Astrocyte (in vitro differentiated cells and primary cell): ENCODE measurements at regions not wholly inside any gene's neighbourhood (a gene's known extent, or its start where the extent isn't known, plus 50 kb on each side); places are given as distances from the start of the nearest gene placed in this dataset.

Experiments
- DNase-seq: peaks from one replicate; pipeline ENCODE4 v3.0.0-alpha.2; 2010; ENCODE audit warnings: low read depth
- FAIRE-seq: peaks from 2 replicates; lab custom pipeline; 2011; peaks lifted over from hg19 to GRCh38; lab: Jason Lieb, UNC
- H2AFZ ChIP-seq: 2 replicates; pipeline ENCODE4 v1.6.0; 2012; ENCODE audit warnings: low read depth, low read length, inconsistent platforms
- H3K27ac ChIP-seq: 2 replicates; pipeline ENCODE4 v1.5.1; 2011; ENCODE audit warnings: low read depth, low read length, inconsistent platforms
- H3K27me3 ChIP-seq: 2 replicates; pipeline ENCODE4 v1.6.0; 2011; ENCODE audit warnings: low read length, inconsistent platforms; ENCODE audit not compliant: insufficient read depth
- H3K36me3 ChIP-seq: 2 replicates; pipeline ENCODE4 v1.5.1; 2011; ENCODE audit warnings: low read length, inconsistent platforms; ENCODE audit not compliant: insufficient read depth
- H3K4me1 ChIP-seq: 2 replicates; pipeline ENCODE4 v1.5.1; 2011; ENCODE audit warnings: low read length, inconsistent platforms; ENCODE audit not compliant: insufficient read depth
- H3K4me2 ChIP-seq: 2 replicates; pipeline ENCODE4 v1.6.0; 2012; ENCODE audit warnings: low read length, inconsistent platforms
- H3K4me3 ChIP-seq: 2 replicates; pipeline ENCODE4 v1.5.1; 2011; ENCODE audit warnings: low read depth, mild to moderate bottlenecking, low read length, inconsistent platforms; ENCODE audit not compliant: insufficient read depth
- H3K79me2 ChIP-seq: 2 replicates; pipeline ENCODE4 v1.6.0; 2012; ENCODE audit warnings: mild to moderate bottlenecking, low read length, inconsistent platforms; ENCODE audit not compliant: insufficient read depth
- H3K9ac ChIP-seq: 2 replicates; pipeline ENCODE4 v1.6.0; 2012; ENCODE audit warnings: mild to moderate bottlenecking, low read length, inconsistent platforms
- H3K9me3 ChIP-seq: 2 replicates; pipeline ENCODE4 v1.5.1; 2012; ENCODE audit warnings: low read depth, mild to moderate bottlenecking, low read length, inconsistent platforms; ENCODE audit not compliant: insufficient read depth
- H4K20me1 ChIP-seq: 2 replicates; pipeline ENCODE4 v1.6.0; 2012; ENCODE audit warnings: low read length, inconsistent platforms; ENCODE audit not compliant: insufficient read depth
- H3K27ac Mint-ChIP-seq: one replicate; pipeline ENCODE4 v1.8.0; 2021; ENCODE audit warnings: mild to moderate bottlenecking, mixed read lengths; ENCODE audit not compliant: unreplicated experiment
- H3K27me3 Mint-ChIP-seq: one replicate; pipeline ENCODE4 v1.8.0; 2021; ENCODE audit warnings: low read depth, mixed read lengths; ENCODE audit not compliant: unreplicated experiment
- H3K36me3 Mint-ChIP-seq: one replicate; pipeline ENCODE4 v1.8.0; 2021; ENCODE audit warnings: low read depth, mixed read lengths; ENCODE audit not compliant: unreplicated experiment
- H3K4me1 Mint-ChIP-seq: one replicate; pipeline ENCODE4 v1.8.0; 2021; ENCODE audit warnings: low read depth, mixed read lengths; ENCODE audit not compliant: unreplicated experiment
- H3K4me3 Mint-ChIP-seq: one replicate; pipeline ENCODE4 v1.8.0; 2021; ENCODE audit warnings: mild to moderate bottlenecking, moderate library complexity, mixed read lengths; ENCODE audit not compliant: unreplicated experiment
- H3K9me3 Mint-ChIP-seq: one replicate; pipeline ENCODE4 v1.8.0; 2021; ENCODE audit warnings: mild to moderate bottlenecking, mixed read lengths; ENCODE audit not compliant: unreplicated experiment
- EZH2 ChIP-seq: IDR thresholded peaks from 2 replicates; pipeline ENCODE4 v1.6.1; 2012; ENCODE audit warnings: mild to moderate bottlenecking, low read length, inconsistent platforms; ENCODE audit not compliant: insufficient read depth
- TF ChIP-seq, protein P1 (sequence below): IDR thresholded peaks from 2 replicates; pipeline ENCODE4 v1.5.1; 2011; ENCODE audit warnings: low read depth, mild to moderate bottlenecking, inconsistent platforms, low read length, moderate library complexity; ENCODE audit not compliant: insufficient read depth

DNA sequence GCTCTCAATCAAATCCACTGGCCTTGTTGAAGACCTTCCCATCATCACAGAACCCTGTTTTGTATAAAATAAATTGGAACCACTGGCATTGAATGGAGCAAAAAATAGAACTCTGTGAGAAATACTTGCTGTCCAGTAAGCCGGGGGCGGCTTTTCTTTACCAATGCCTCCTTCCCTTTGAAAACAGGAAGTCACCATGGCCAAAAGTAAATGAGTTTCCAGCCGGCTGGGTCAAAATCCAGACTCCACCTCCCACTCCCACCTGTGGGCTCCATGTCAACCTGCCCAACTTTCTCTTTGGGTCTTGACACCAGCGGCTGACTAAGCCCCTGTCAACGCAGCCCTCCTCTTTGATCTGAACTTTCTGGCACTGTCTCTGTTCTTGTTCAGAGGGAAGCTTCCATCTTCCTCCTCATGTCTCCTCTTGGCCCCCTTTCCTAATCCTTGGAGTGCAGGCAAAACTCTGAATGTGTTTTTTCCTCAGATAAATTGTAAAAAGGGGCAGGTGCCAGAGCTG, 95.2 kb downstream of the TFAP2C start:
- H3K9ac ChIP-seq: no peak overlapping the region
- no peak overlapping the region for H3K4me3 ChIP-seq
- no peaks in the 10 kb centered on the region for H3K4me1 ChIP-seq
- H3K4me2 ChIP-seq: no peak overlapping the region
- peaks cover 6% of the 10 kb centered on the region for H3K9me3 Mint-ChIP-seq
- H3K36me3 ChIP-seq: no peaks in the 10 kb centered on the region
- FAIRE-seq: no peak
- H3K36me3 Mint-ChIP-seq: no peaks in the 10 kb centered on the region
- no peaks in the 10 kb centered on the region for H3K27me3 ChIP-seq
- no peak overlapping the region for H3K27ac Mint-ChIP-seq
- TF ChIP-seq, protein P1, sequence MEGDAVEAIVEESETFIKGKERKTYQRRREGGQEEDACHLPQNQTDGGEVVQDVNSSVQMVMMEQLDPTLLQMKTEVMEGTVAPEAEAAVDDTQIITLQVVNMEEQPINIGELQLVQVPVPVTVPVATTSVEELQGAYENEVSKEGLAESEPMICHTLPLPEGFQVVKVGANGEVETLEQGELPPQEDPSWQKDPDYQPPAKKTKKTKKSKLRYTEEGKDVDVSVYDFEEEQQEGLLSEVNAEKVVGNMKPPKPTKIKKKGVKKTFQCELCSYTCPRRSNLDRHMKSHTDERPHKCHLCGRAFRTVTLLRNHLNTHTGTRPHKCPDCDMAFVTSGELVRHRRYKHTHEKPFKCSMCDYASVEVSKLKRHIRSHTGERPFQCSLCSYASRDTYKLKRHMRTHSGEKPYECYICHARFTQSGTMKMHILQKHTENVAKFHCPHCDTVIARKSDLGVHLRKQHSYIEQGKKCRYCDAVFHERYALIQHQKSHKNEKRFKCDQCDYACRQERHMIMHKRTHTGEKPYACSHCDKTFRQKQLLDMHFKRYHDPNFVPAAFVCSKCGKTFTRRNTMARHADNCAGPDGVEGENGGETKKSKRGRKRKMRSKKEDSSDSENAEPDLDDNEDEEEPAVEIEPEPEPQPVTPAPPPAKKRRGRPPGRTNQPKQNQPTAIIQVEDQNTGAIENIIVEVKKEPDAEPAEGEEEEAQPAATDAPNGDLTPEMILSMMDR: no peak
- TF ChIP-seq EZH2: no peak
- DNase-seq: no peak
- no peaks in the 10 kb centered on the region for H3K79me2 ChIP-seq
- no peaks in the 10 kb centered on the region for H3K4me1 Mint-ChIP-seq
- H3K9me3 ChIP-seq: no peaks in the 10 kb centered on the region
- peaks cover 18% of the 10 kb centered on the region for H3K27me3 Mint-ChIP-seq
- no peak overlapping the region for H3K4me3 Mint-ChIP-seq
- no peak overlapping the region for H2AFZ ChIP-seq
- no peaks in the 10 kb centered on the region for H4K20me1 ChIP-seq
- H3K27ac ChIP-seq: no peak overlapping the region

DNA sequence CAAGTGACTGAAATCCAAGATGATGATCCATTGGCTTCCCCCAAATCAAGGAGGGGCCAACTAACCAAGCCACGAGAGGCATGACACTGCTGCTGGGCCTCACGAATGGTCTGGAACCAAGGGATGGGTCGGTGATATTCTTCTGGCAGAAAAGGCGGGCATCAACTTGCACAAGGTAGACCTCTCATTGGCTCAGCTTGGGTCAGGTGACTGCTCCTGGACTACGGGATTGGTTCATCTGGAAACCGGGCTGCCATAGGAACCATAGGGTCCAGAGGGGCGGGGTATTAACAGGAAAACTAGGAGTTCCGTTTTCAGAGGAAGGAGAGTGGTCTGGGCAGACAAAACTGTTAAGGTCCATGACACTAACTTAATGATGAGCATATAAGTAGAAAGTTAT, 100.9 kb downstream of the TFAP2C start:
- Mint-ChIP-seq H3K4me3 (no peak overlapping the region), H3K4me1 (no peaks in the 10 kb centered on the region), H3K36me3 (no peaks in the 10 kb centered on the region), H3K27me3 (peaks cover 8% of the 10 kb centered on the region), H3K9me3 (no peaks in the 10 kb centered on the region), H3K27ac (no peak overlapping the region)
- DNase-seq (no peak), FAIRE-seq (no peak)
- Histone ChIP-seq H3K9me3 (no peaks in the 10 kb centered on the region), H3K4me3 (no peak overlapping the region), H3K27ac (no peak overlapping the region), H2AFZ (no peak overlapping the region), H3K9ac (no peak overlapping the region), H4K20me1 (no peaks in the 10 kb centered on the region), H3K36me3 (no peaks in the 10 kb centered on the region), H3K27me3 (no peaks in the 10 kb centered on the region), H3K4me2 (no peak overlapping the region), H3K79me2 (no peaks in the 10 kb centered on the region), H3K4me1 (no peaks in the 10 kb centered on the region)
- no peak for TF ChIP-seq EZH2
- TF ChIP-seq, protein P1: no peak

DNA sequence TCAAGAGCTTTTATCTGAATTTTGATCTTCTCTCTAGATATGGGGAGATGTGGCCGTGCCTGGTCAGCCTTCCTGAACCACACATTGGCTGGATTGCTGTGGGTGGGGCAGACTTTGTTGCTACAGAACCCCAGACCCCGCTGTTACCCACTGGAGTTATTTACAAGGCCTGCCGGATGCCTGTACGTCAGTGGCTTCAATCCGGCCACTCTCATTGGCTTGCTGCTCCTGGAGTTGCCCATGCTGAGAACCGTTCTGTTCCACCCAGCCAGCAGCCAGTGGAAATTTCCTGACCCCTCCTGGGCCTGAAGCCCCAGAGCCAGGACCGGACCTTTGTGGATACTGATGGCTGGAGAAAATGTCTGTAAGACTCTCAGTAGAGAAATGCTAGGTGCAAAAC, 101.9 kb downstream of the TFAP2C start:
- Histone ChIP-seq H3K36me3 (no peaks in the 10 kb centered on the region), H3K9me3 (no peaks in the 10 kb centered on the region), H3K27ac (no peak overlapping the region), H3K79me2 (no peaks in the 10 kb centered on the region), H3K4me2 (no peak overlapping the region), H3K4me1 (no peaks in the 10 kb centered on the region), H3K9ac (no peak overlapping the region), H3K4me3 (no peak overlapping the region), H4K20me1 (no peaks in the 10 kb centered on the region), H2AFZ (no peak overlapping the region), H3K27me3 (no peaks in the 10 kb centered on the region)
- H3K27me3 Mint-ChIP-seq: peaks cover 16% of the 10 kb centered on the region
- H3K36me3 Mint-ChIP-seq: no peaks in the 10 kb centered on the region
- no peak for FAIRE-seq
- no peak for TF ChIP-seq EZH2
- TF ChIP-seq, protein P1: no peak
- DNase-seq: no peak
- no peaks in the 10 kb centered on the region for H3K9me3 Mint-ChIP-seq
- H3K27ac Mint-ChIP-seq: no peak overlapping the region
- H3K4me3 Mint-ChIP-seq: no peak overlapping the region
- no peaks in the 10 kb centered on the region for H3K4me1 Mint-ChIP-seq
